Right renal cortex interstitium (tissue), 3 donors: ENCODE measurements at regions not wholly inside any gene's neighbourhood (a gene's known extent, or its start where the extent isn't known, plus 50 kb on each side); places are given as distances from the start of the nearest gene placed in this dataset.
"Not testable (repeated sequence)": the region's sequence is repeated elsewhere in the genome, so short reads cannot be mapped to it uniquely, and the experiment has no call there.

Source experiments
- DNase-seq, 3 donors: peaks; one replicate each; pipeline ENCODE4 v3.0.0-alpha.2; 2013; ENCODE audit warnings: low read depth in 3 of 3, low spot score in 2 of 3

DNA sequence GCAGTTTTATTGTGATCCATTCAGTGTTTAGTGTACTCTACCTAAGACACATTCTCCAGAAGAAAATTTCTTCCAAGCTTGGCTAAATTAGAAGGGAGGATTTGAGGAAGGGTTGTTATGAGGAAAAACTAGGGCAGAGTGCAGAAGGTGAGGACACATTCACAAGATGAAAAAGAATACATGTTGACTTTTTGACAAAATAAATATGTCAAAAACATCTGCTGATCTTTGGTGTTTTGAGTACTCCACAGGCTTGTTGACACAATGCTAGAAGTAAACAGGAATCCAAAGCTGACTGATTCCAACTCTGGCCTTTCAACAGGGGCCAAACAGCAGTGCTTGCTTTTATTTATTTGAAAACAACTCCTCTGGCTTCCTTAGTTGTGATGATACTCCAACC is 125.8 kb upstream of the SLC7A11 start:
- DNase-seq = no peak

GRCh38 chr4:138352446-138352845 is 110.3 kb upstream of the SLC7A11 start:
- DNase-seq = not testable (repeated sequence)

DNA sequence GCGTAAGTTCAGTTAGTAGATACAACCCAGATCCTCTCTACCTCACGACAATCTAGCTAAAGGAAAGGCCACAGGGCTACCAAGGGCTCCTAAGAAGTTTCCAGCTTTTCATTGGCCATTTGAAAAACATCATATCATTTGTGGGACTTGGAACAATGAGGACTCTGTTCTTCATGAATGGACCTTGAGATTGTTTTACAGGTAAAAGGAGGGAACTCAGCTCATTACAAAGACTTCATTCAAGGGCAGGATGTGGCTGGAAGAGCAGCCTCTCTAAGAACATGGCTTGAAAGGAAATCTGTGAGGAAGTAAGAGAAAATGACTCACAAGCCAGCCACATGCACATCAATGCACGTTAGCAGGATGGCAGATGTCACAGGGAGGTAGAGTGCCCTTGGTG is 105.9 kb upstream of the SLC7A11 start:
- no peak for DNase-seq

- DNase-seq = no peak
These were observed 105.4 kb upstream of the SLC7A11 start for GRCh38 chr4:138347561-138347960.

DNA sequence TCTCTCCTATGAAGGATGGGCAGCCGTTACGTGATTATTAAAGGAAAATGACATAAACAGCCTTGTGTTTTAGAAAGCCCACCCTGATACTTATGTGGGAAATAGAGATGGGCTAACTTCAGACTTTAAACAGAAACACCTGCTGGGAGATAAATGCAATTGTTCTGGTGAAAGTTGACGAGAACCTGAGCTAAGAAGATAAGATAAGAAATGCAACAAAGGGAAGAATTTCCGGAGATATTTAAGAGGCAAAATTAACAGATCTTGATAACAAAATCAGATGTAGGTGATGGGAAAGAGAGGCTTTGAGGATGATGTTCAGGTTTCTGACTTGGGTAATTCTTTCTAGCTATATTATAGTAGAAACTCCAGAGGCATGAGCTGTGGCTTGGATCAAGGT is 102.7 kb upstream of the SLC7A11 start:
- DNase-seq = no peak

DNA sequence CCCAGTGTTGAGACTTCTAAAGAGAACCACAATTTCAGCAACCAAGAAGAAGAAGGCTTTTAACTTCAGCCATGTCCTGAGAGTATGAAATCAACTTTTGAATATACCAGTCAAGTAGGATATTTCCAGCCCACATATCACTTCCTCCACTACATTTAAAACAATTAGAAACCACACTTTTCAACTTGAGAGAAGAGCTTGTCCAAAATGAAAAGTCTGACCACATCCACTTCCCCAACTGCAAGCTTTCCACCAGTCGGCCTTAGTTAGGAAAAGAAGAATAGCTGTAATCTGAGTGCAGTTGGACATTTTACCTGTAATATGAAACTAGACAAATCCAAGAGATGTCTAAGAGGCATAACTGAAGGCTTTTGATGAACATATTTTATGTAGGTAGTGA is 101.9 kb upstream of the SLC7A11 start:
- DNase-seq = no peak

DNA sequence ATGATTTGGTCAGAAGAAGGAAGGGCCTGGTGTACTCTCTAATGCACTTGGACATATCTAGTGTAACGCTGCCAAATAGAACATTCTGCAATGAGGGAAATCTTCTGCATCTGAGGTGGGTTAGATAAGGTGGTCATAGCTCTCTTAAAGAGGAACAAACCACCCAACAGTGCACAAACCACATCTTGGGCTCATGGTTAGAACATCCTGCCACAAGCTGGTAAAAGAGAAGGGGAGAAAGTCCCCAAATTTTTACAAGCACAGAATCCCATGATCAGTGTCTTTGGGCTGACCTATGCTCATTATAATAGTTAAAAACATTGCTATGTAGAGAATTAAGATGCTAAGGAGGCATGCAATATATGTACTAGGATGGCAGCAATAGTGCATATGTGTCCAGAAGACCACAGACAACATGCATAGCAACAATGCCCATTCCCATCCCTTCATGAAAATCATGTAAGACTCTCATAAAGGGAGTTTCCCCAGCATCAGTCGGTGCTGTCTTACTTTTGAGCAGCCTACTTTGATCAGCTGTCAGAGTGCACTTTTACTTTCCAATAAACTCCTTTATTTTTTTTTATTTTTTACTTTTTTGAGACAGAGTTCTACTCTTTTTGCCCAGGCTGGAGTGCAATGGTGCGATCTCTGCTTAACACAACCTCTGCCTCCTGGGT is 99.7 kb upstream of the SLC7A11 start:
- DNase-seq = no peak

- no peak for DNase-seq
These were observed 96.7 kb upstream of the SLC7A11 start for GRCh38 chr4:138338840-138339239.

DNA sequence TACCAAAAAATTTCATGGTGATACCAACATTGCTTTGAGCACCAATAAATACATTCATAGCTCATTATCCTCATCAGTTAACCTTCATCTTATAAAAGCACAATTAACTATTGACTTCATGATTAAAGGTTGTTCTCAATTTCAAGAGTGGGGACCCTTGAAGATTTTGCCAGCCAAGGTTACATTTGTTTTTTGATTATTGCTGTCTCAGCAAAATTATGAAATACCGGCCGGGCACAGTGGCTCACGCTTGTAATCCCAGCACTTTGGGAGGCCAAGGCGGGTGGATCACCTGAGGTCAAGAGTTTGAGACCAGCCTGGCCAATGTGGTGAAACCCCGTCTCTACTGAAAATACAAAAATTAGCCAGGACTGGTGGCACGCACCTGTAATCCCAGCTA is 96.1 kb upstream of the SLC7A11 start:
- not testable (repeated sequence) for DNase-seq

DNA sequence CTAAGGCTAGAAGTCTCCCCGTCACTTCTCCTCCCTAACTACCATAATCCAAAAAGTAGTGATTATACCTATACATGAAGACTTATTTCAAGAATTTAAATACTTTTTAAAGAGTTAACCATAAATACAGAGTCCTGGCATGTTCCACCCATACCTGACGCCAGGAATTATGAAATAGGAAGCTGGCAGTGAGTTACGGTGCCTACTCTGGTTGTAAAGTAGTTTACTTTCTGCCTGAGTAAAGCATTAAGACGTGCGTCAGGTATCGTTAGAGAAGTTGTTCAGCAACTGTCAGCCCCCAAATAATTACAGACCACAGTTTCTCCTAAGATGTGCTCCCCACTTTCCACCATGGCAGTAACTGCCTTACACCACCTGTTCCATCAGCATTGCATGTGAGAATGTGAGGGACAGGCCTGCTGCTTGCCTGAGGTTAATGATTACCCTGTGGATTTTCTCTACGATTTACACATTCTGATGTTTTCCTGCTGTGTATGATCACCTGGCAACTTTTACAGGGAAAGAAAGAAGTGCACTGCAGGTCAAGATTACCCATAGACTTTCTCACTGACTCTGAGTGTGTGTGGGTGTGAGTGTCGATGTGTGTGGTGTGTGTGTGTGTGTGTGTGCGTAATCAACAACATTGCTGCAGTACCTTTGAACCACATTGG is 92.3 kb upstream of the SLC7A11 start:
- DNase-seq = peak in 2 of 3 donors; percentile 37 to 38

- DNase-seq = not testable (repeated sequence)
These were observed 90.3 kb upstream of the SLC7A11 start for GRCh38 chr4:138332415-138332814.

DNA sequence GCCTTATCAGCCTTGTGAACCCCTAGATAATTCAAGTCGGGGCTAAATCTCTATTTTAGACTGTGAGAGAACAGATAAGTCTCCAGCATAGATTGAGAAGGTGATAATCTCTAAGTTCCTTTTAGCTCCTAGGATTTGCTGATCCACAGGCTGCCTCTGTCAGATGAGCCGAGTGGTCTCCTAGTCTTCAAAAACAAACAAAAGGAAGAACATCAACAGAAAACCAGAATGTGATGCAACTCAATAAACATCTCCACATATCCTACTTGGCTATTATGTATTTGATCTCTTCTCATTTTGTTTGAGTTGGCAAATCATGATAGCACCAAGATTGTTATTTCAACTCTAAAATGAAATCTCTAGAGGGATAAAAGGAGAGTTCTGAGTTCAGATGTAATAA is 88.4 kb upstream of the SLC7A11 start:
- DNase-seq = no peak

DNA sequence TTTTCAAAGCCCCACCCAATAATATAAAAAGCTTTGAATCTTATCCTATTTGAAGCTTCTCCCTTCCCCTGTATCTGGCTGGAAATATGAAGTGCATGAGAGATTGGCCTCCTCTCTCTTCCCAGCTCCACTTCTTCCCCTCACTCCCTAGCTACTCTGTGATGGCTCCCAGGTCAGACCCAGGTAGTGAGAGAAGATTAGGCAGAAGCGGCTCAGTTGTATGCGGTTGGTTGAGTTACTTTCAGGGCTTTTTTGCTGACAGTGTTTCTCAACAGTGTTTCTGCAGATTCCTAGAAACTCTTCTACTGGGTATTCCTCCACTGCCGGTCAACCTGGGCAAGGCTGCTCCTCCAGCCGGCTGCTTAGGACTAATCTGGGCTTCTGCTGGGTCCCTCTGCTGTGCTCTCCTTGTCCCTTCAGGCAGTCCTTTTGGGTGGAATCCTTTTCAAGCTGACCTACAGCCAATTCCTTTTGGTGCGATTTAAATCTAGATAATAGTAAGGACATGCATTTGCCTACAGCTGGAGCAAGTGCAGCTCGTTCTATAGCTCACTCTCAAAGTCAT is 87.4 kb upstream of the SLC7A11 start:
- DNase-seq = no peak

- no peak for DNase-seq
These were observed 85.2 kb upstream of the SLC7A11 start for GRCh38 chr4:138327338-138327737.

GRCh38 chr4:138320831-138321230 is 78.7 kb upstream of the SLC7A11 start:
- no peak for DNase-seq

DNA sequence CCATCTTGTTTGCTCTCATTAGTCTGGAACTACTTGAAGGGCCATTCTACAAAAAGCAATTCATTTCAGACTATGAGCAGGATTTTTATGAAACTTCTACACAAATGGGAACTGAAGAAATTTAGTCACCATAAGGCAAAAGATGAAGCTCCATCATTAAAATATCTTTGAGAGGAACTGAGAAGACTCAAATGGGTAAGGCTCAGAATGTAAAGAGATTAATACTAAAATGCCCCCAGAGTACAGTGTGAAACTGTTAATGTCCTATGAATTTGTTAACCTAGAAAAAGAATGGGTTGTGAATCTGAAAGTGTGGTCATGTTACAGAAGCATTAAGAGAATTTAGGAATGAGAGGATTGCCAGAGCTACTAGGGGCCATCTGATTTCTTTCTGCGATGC is 77.9 kb upstream of the SLC7A11 start:
- DNase-seq = no peak

- no peak for DNase-seq
These were observed 75.1 kb upstream of the SLC7A11 start for GRCh38 chr4:138317175-138317748.

DNA sequence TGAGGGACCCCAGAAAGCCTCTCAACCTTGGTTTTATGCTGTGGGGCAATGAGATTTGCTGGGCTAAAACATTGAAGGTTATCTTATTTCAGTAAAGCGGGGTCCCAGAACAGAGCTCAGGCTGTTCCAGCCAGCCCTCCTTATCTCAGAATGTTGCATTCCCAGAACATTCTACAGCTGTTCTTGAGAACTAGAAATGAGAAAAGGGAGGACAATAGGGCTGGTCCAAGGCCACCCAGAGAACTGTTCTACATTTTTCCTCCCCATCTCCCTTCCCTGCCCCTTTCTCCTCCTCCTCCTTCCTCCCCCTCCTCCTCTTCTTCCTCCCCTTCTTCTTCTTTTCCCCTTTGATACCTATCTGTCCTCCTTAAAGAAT is 70.4 kb upstream of the SLC7A11 start:
- no peak for DNase-seq

- DNase-seq = no peak
These were observed 69.8 kb upstream of the SLC7A11 start for GRCh38 chr4:138311771-138312535.

- DNase-seq = no peak
These were observed 68.8 kb upstream of the SLC7A11 start for GRCh38 chr4:138310991-138311390.

- no peak for DNase-seq
These were observed 68.3 kb upstream of the SLC7A11 start for GRCh38 chr4:138310498-138310897.
